Activated CD4-positive, alpha-beta T cell treated with anti-CD3 and anti-CD28 coated beads, Interleukin-2, amount 10 ng/mL, durations not matched to agents 7 days and 5 days (primary cell): ENCODE measurements at regions not wholly inside any gene's neighbourhood (a gene's known extent, or its start where the extent isn't known, plus 50 kb on each side); places are given as distances from the start of the nearest gene placed in this dataset.

Experiments
- CTCF ChIA-PET: fragments of 350-600 bp; sonication (Branson Sonifier 250); formaldehyde crosslinking; loops from one replicate; lab custom pipeline; 2021; ENCODE audit warnings: antibody characterized with exemption; lab: Charles Lee
- POLR2A ChIA-PET: fragments of 350-600 bp; sonication (Branson Sonifier 250); formaldehyde crosslinking; loops from one replicate; lab custom pipeline; 2021; ENCODE audit warnings: antibody characterized with exemption; lab: Charles Lee
- DNase-seq: peaks from one replicate; pipeline ENCODE4 v3.0.0-alpha.2; 2020
- H3K27ac Mint-ChIP-seq: one replicate; pipeline ENCODE4 v1.8.0; 2021; ENCODE audit warnings: mild to moderate bottlenecking, moderate library complexity, mixed read lengths
- H3K27me3 Mint-ChIP-seq: one replicate; pipeline ENCODE4 v1.8.0; 2021; ENCODE audit warnings: mixed read lengths
- H3K36me3 Mint-ChIP-seq: one replicate; pipeline ENCODE4 v1.8.0; 2021; ENCODE audit warnings: low read depth, mixed read lengths
- H3K4me1 Mint-ChIP-seq: one replicate; pipeline ENCODE4 v1.8.0; 2021; ENCODE audit warnings: mixed read lengths
- H3K4me3 Mint-ChIP-seq: one replicate; pipeline ENCODE4 v1.8.0; 2021; ENCODE audit warnings: mild to moderate bottlenecking, moderate library complexity, mixed read lengths
- H3K9me3 Mint-ChIP-seq: one replicate; pipeline ENCODE4 v1.8.0; 2021; ENCODE audit warnings: mixed read lengths

DNA sequence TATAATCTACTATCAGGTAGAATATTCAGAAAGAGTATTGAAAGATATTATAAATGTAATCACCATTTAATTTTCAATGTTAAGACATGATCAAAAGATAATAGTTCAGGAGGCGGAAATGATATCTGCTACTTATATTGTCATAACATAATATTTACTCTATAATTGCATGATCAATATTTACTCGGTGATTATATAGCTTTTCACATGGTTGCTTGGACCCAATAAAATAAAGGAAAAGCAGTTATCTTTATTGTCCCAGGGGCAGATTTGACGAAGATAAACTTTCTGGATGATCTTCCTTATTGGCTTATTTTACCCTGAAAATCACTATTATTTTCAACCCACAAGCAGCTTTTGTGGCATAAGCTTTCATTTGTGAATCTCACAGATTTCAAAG is 350.4 kb downstream of the HACE1 start:
- Mint-ChIP-seq H3K27ac (no peak overlapping the region), H3K27me3 (no peaks in the 10 kb centered on the region), H3K4me3 (no peak overlapping the region), H3K4me1 (no peaks in the 10 kb centered on the region), H3K9me3 (no peaks in the 10 kb centered on the region), H3K36me3 (no peaks in the 10 kb centered on the region)
- CTCF ChIA-PET = no interaction called here
- POLR2A ChIA-PET = no interaction called here
- DNase-seq = no peak

DNA sequence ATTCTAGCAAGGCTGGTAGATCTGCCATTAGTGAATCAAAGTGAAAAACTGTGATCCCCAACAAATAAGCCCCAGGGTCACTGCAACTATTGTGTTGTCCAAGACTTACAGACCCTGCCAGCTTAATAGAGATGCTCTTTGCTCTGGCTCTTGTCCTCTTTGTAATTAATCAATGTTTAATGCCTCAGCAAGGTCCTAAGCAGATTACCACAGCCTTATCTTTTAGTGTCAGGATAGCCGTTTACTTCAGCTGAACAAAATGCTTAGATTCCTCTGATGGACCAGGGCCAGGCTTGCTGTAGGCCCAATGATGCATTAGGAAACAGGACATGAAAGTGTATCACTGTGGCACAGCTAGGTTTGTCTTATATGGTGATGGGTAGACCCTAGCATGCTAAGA is 353.3 kb downstream of the HACE1 start:
- H3K27me3 Mint-ChIP-seq = peaks cover 2% of the 10 kb centered on the region
- no peak for DNase-seq
- no peak overlapping the region for H3K27ac Mint-ChIP-seq
- no peaks in the 10 kb centered on the region for H3K36me3 Mint-ChIP-seq
- H3K4me1 Mint-ChIP-seq = no peaks in the 10 kb centered on the region
- ChIA-PET POLR2A (no interaction called here), CTCF (no interaction called here)
- no peak overlapping the region for H3K4me3 Mint-ChIP-seq
- no peaks in the 10 kb centered on the region for H3K9me3 Mint-ChIP-seq

DNA sequence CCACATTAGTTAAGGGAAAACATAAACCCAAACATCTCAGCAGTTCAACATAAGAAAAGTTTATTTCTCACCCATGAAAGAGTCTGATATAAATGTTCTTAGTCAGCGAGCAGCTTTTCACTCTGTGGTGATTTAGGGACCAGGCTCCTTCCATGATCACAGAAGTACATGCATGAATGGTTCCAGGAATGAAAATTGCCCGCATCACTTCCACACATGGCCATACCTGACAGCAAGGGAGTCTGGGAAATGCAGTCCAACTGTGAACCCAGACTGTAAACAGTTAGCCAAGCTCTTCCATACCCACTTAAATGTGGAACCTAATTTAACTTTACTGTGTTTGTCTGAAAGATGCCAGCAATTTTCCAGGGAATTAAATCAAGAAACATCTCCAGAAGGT is 353.9 kb downstream of the HACE1 start:
- Mint-ChIP-seq H3K4me3 (no peak overlapping the region), H3K27me3 (peaks cover 2% of the 10 kb centered on the region), H3K9me3 (no peaks in the 10 kb centered on the region), H3K36me3 (no peaks in the 10 kb centered on the region), H3K27ac (no peak overlapping the region), H3K4me1 (no peaks in the 10 kb centered on the region)
- POLR2A ChIA-PET = no interaction called here
- DNase-seq = no peak
- CTCF ChIA-PET = no interaction called here

- no peak overlapping the region for H3K4me3 Mint-ChIP-seq
Observed at GRCh38 chr6:104500265-104500664, 359.5 kb downstream of the HACE1 start.

GRCh38 chr6:104486035-104486434 is 373.7 kb downstream of the HACE1 start:
- Mint-ChIP-seq H3K4me1 (no peaks in the 10 kb centered on the region), H3K36me3 (no peaks in the 10 kb centered on the region)

More at GRCh38 chr6:104500265-104500664, 359.5 kb downstream of the HACE1 start:
- POLR2A ChIA-PET = no interaction called here
- CTCF ChIA-PET = no interaction called here
- no peaks in the 10 kb centered on the region for H3K4me1 Mint-ChIP-seq
- no peak for DNase-seq
- H3K27me3 Mint-ChIP-seq = peaks cover 2% of the 10 kb centered on the region
- H3K36me3 Mint-ChIP-seq = no peaks in the 10 kb centered on the region
- H3K27ac Mint-ChIP-seq = no peak overlapping the region
- H3K9me3 Mint-ChIP-seq = no peaks in the 10 kb centered on the region

DNA sequence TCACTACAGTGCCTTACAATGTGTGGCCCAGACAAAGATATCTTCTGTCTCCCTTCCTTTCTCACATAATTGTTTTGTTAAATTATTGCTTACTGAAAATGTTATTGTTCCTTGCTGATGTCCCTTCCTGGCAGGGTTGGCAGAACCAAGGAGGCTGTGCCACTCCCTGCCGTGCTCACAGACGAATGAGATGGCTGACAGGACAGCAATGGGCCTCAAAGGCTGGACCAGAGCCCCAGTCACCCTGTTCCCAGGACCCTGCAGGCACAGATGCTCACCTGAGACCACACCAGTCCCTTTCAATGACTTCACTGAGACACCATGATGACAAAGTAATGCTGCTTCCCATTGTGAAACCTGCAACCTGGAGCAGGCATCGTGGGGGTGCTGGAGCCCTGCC is 375.1 kb downstream of the HACE1 start:
- no peak for DNase-seq
- Mint-ChIP-seq H3K36me3 (no peaks in the 10 kb centered on the region), H3K4me3 (no peak overlapping the region), H3K27me3 (peaks cover 3% of the 10 kb centered on the region), H3K9me3 (no peaks in the 10 kb centered on the region), H3K4me1 (no peaks in the 10 kb centered on the region), H3K27ac (no peak overlapping the region)
- ChIA-PET POLR2A (no interaction called here), CTCF (no interaction called here)

More at GRCh38 chr6:104486035-104486434, 373.7 kb downstream of the HACE1 start:
- Mint-ChIP-seq H3K4me3 (no peak overlapping the region), H3K9me3 (no peaks in the 10 kb centered on the region), H3K27me3 (peaks cover 3% of the 10 kb centered on the region), H3K27ac (no peak overlapping the region)
- ChIA-PET CTCF (no interaction called here), POLR2A (no interaction called here)
- no peak for DNase-seq

GRCh38 chr6:104484191-104484590 is 375.5 kb downstream of the HACE1 start:
- Mint-ChIP-seq H3K9me3 (no peaks in the 10 kb centered on the region), H3K36me3 (no peaks in the 10 kb centered on the region), H3K27ac (no peak overlapping the region), H3K4me1 (no peaks in the 10 kb centered on the region), H3K4me3 (no peak overlapping the region), H3K27me3 (peaks cover 3% of the 10 kb centered on the region)
- ChIA-PET POLR2A (no interaction called here), CTCF (no interaction called here)
- no peak for DNase-seq

GRCh38 chr6:104483225-104483834 is 376.4 kb downstream of the HACE1 start:
- Mint-ChIP-seq H3K36me3 (no peaks in the 10 kb centered on the region), H3K27me3 (peaks cover 3% of the 10 kb centered on the region), H3K9me3 (no peaks in the 10 kb centered on the region), H3K27ac (no peak overlapping the region), H3K4me3 (no peak overlapping the region), H3K4me1 (no peaks in the 10 kb centered on the region)
- DNase-seq = no peak
- ChIA-PET CTCF (no interaction called here), POLR2A (no interaction called here)

DNA sequence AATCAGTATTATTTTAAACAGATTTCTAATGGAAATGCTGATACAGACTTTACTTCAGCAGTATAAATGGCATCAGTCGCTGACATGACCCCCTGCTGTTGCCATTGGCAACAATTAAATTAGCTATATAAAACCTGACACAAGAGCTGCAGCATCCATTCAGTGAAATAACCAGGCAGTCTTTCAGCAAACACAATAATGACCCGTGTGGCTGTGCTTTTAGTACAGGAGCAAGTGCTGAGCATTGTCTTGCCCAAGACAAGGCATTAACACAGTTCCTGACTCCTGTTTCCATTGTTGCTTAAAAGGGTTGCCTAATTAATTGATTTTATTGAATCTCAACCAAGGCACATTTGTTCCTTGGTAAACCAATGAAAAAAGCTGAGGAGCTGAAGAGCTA is 382.1 kb downstream of the HACE1 start:
- Mint-ChIP-seq H3K4me3 (no peak overlapping the region), H3K27me3 (peaks cover 2% of the 10 kb centered on the region), H3K27ac (no peak overlapping the region), H3K4me1 (no peaks in the 10 kb centered on the region), H3K36me3 (no peaks in the 10 kb centered on the region), H3K9me3 (no peaks in the 10 kb centered on the region)
- no peak for DNase-seq
- ChIA-PET CTCF (no interaction called here), POLR2A (no interaction called here)

DNA sequence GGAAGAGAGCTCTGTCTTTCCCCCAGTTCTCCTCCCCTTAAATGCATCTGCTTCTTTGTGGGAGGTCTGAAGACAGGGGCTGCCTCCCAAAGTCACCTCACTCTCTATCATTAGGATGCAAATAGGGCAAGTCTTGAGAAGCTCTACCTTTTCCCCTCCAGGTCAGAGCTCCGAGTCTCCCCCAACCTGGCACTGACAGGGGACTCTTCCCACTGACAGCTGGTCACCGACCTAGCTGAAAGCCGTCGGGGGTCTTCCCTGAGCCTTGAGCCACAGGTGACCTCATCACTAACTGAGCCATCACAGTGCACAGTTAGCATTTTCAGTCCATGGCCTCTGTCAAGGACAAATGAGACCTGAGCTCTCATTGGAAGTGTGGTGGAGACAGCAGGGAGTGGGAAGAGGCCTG is 386.7 kb downstream of the HACE1 start:
- CTCF ChIA-PET = interaction anchor here (0.6 to 1.1 kb wide), 3 partner anchors 9 to 127 kb away, joined by 3 read pairs; no protein-coding TSS in a partner anchor
- H3K4me3 Mint-ChIP-seq = no peak overlapping the region

DNA sequence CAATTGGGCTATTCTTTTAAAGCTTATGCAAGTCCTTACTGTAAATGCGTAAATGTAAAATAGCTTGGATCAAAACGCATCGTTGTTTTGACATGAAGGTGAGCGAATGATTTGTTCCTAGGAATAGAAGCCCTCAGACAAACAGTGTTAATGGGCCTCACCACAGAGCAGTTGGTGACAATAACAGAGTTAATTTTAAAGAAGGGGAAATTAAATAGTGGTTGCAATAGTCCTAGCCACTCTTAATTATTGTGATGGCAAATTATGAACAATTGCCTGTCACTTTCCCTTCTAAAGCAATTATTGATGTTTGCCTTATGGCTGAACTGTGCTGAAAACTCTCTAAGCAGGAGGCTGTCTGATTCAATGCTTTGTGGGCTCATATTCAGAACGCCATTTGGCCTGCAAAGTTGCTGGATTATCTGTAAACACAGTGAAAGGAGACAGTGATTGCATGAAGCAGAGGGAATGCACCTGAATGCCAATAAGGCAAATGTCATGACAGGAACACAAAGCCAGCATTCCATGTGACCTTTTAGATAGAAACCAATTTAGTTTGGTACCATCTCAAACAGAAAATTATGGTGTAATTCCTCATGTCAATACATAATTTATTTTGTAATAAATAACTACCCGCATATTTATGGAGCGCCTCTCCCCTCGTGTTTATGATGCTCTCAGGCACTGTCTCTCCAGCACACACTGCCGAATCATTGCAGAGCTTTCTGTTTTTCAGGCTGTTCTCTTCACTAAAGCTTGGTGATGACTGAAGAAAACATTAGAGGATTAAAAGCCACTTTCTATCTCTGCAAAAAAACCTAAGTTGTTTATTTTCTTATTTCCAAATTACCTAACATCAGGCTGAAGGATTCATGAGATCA is 387.5 kb downstream of the HACE1 start:
- peaks cover 2% of the 10 kb centered on the region for H3K27me3 Mint-ChIP-seq
- no peak for DNase-seq
- CTCF ChIA-PET = interaction anchor here (1.1 kb wide), 1 partner anchor 8 kb away, joined by 3 read pairs; no protein-coding TSS in a partner anchor
- no peak overlapping the region for H3K27ac Mint-ChIP-seq
- H3K36me3 Mint-ChIP-seq = no peaks in the 10 kb centered on the region
- no peaks in the 10 kb centered on the region for H3K9me3 Mint-ChIP-seq
- H3K4me1 Mint-ChIP-seq = no peaks in the 10 kb centered on the region
- no peak overlapping the region for H3K4me3 Mint-ChIP-seq
- POLR2A ChIA-PET = no interaction called here

More for the DNA sequence above, 386.7 kb downstream of the HACE1 start:
- Mint-ChIP-seq H3K4me1 (no peaks in the 10 kb centered on the region), H3K9me3 (no peaks in the 10 kb centered on the region), H3K27me3 (peaks cover 2% of the 10 kb centered on the region), H3K36me3 (no peaks in the 10 kb centered on the region), H3K27ac (no peak overlapping the region)
- no peak for DNase-seq
- POLR2A ChIA-PET = no interaction called here

DNA sequence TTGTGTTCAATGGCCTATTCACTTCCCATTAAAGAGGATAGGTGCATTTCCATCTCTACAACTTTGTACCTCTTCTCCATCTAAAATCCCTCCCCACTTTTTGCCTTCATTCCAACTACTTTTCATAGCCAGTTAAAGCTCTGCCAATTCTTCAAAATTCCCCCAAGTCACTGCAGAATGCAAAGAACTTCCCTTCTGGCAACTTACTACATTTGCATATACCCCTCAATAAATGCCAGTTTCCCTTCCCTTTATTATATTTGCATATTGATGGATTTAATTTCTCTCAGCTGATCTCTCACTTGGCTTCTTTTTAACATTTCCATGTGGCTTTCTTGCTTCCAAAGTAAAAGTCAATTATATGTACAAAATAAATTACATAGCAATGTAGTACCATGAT is 393.4 kb downstream of the HACE1 start:
- Mint-ChIP-seq H3K4me3 (no peak overlapping the region), H3K27ac (no peak overlapping the region), H3K9me3 (no peaks in the 10 kb centered on the region), H3K4me1 (no peaks in the 10 kb centered on the region), H3K27me3 (no peaks in the 10 kb centered on the region), H3K36me3 (no peaks in the 10 kb centered on the region)
- POLR2A ChIA-PET = no interaction called here
- CTCF ChIA-PET = no interaction called here
- DNase-seq = no peak

GRCh38 chr6:104462811-104463599 is 396.7 kb downstream of the HACE1 start:
- Mint-ChIP-seq H3K9me3 (no peaks in the 10 kb centered on the region), H3K36me3 (no peaks in the 10 kb centered on the region), H3K4me1 (no peaks in the 10 kb centered on the region), H3K27ac (no peak overlapping the region), H3K4me3 (no peak overlapping the region), H3K27me3 (no peaks in the 10 kb centered on the region)
- no peak for DNase-seq
- POLR2A ChIA-PET = no interaction called here
- CTCF ChIA-PET = interaction anchor here (0.6 kb wide), 1 partner anchor 854 kb away, joined by 5 read pairs; no protein-coding TSS in a partner anchor
